Ishikawa (cell line): ENCODE measurements at regions not wholly inside any gene's neighbourhood (a gene's known extent, or its start where the extent isn't known, plus 50 kb on each side); places are given as distances from the start of the nearest gene placed in this dataset.

Experiments
- CEBPB ChIP-seq: IDR thresholded peaks from 2 replicates; pipeline ENCODE4 v1.6.1; 2012
- CREB1 ChIP-seq: IDR thresholded peaks from 2 replicates; pipeline ENCODE4 v1.6.1; 2012; ENCODE audit warnings: low read depth
- EGR1 ChIP-seq: IDR thresholded peaks from 2 replicates; pipeline ENCODE4 v1.6.1; 2012
- EP300 ChIP-seq: IDR thresholded peaks from 2 replicates; pipeline ENCODE4 v1.6.1; 2012; ENCODE audit warnings: borderline replicate concordance
- FOXM1 ChIP-seq: IDR thresholded peaks from 2 replicates; pipeline ENCODE4 v1.6.1; 2012; ENCODE audit warnings: low read depth, borderline replicate concordance
- NFIC ChIP-seq: IDR thresholded peaks from 2 replicates; pipeline ENCODE4 v1.6.1; 2012
- RAD21 ChIP-seq: IDR thresholded peaks from 2 replicates; pipeline ENCODE4 v1.6.1; 2012; ENCODE audit warnings: low read depth
- TAF1 ChIP-seq: IDR thresholded peaks from 2 replicates; pipeline ENCODE4 v1.6.1; 2012; ENCODE audit warnings: low read depth, mild to moderate bottlenecking
- TCF12 ChIP-seq: IDR thresholded peaks from 2 replicates; pipeline ENCODE4 v1.6.1; 2012; ENCODE audit warnings: low read depth
- TEAD4 ChIP-seq: IDR thresholded peaks from 2 replicates; pipeline ENCODE4 v1.6.1; 2012
- YY1 ChIP-seq: IDR thresholded peaks from 2 replicates; pipeline ENCODE4 v1.6.1; 2012; ENCODE audit warnings: low read depth
- ZBTB7A ChIP-seq: IDR thresholded peaks from 2 replicates; pipeline ENCODE4 v1.6.1; 2012; ENCODE audit warnings: low read depth
- TF ChIP-seq, protein P1 (sequence below): IDR thresholded peaks from 2 replicates; pipeline ENCODE4 v1.6.1; 2012; ENCODE audit warnings: low read depth, mild to moderate bottlenecking
- TF ChIP-seq, protein P2 (sequence below): IDR thresholded peaks from 2 replicates; pipeline ENCODE4 v1.6.1; 2012
- TF ChIP-seq, protein P3 (sequence below): IDR thresholded peaks from 2 replicates; pipeline ENCODE4 v1.6.1; 2012

DNA sequence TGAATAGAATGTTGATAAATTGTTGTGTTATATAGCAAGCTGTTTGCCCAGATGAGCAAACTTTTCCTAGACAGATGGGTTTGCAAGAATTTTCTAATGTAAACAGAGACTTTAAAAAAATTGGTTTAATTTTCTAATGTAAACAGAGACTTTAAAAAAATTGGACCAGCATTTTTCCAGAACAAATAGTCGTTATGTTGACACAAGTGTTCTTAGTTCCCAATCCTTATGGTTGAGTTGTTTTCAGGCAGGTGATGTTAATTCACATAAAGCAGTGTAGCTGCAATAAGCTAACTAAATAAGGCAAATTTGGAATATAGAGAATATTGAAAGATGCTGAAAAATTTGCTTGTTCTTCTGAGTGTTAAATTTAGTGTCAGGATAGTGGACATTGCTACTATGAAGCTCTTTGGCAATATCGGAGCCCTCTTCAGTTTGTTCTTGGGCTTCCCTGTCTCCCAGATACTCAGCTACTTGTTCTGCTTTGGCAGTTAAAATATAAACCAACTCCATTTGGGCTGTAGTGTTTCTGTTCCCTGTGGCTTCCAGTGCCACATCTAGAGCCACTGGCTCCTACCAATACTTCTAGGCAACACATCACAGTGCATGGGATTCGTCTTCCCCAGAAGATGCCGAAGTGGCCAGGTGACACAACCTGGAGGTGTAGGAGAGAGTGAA lies 105.7 kb downstream of the DYNAP start:
- TF ChIP-seq EP300 = no peak
- no peak for TF ChIP-seq RAD21
- no peak for TF ChIP-seq TCF12
- no peak for TF ChIP-seq TEAD4
- TF ChIP-seq, protein P1, sequence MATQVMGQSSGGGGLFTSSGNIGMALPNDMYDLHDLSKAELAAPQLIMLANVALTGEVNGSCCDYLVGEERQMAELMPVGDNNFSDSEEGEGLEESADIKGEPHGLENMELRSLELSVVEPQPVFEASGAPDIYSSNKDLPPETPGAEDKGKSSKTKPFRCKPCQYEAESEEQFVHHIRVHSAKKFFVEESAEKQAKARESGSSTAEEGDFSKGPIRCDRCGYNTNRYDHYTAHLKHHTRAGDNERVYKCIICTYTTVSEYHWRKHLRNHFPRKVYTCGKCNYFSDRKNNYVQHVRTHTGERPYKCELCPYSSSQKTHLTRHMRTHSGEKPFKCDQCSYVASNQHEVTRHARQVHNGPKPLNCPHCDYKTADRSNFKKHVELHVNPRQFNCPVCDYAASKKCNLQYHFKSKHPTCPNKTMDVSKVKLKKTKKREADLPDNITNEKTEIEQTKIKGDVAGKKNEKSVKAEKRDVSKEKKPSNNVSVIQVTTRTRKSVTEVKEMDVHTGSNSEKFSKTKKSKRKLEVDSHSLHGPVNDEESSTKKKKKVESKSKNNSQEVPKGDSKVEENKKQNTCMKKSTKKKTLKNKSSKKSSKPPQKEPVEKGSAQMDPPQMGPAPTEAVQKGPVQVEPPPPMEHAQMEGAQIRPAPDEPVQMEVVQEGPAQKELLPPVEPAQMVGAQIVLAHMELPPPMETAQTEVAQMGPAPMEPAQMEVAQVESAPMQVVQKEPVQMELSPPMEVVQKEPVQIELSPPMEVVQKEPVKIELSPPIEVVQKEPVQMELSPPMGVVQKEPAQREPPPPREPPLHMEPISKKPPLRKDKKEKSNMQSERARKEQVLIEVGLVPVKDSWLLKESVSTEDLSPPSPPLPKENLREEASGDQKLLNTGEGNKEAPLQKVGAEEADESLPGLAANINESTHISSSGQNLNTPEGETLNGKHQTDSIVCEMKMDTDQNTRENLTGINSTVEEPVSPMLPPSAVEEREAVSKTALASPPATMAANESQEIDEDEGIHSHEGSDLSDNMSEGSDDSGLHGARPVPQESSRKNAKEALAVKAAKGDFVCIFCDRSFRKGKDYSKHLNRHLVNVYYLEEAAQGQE = no peak
- TF ChIP-seq TAF1 = no peak
- no peak for TF ChIP-seq CREB1
- TF ChIP-seq CEBPB = no peak
- TF ChIP-seq, protein P2, sequence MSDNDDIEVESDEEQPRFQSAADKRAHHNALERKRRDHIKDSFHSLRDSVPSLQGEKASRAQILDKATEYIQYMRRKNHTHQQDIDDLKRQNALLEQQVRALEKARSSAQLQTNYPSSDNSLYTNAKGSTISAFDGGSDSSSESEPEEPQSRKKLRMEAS = no peak
- no peak for TF ChIP-seq FOXM1
- TF ChIP-seq NFIC = no peak
- TF ChIP-seq YY1 = no peak
- no peak for TF ChIP-seq ZBTB7A
- TF ChIP-seq, protein P3, sequence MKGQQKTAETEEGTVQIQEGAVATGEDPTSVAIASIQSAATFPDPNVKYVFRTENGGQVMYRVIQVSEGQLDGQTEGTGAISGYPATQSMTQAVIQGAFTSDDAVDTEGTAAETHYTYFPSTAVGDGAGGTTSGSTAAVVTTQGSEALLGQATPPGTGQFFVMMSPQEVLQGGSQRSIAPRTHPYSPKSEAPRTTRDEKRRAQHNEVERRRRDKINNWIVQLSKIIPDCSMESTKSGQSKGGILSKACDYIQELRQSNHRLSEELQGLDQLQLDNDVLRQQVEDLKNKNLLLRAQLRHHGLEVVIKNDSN = no peak
- TF ChIP-seq EGR1 = no peak

DNA sequence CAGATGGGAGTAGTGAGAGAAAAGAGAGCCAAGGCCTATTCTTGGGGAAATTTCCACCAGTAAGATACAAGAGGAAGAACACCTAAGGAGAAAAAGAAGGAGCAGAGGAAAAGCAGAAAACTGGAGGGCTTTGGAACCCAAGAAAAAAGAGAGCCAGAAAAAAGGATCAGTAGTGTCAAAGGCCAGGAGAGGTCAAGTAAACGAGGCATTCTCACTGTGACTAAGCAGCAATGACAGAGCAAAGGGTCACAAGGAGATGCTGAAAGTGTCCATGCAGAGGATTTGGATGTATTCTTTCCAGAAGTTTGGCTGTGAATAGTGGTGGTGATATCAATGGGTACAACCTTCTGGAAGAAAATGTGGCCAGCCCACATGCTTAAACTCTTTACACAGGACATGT lies 109.5 kb downstream of the DYNAP start:
- no peak for TF ChIP-seq ZBTB7A

DNA sequence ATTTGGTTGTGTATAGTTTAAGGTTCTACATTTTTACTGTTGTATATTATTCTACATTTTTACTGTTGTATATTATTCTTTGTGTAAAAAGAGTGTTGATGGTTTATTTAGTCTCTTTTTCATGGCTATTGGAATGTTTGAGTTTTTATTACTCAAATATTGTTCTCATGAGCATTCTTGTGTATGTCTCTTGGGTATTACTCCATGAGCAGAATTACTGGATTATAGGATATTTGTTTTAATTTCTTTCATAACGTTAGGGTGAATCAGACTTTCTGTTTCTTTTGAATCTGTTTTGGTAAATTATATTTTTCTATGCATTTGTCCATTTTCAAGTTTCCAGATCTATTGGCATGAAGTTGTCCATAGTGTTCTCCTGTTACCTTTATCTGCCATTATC lies 111.6 kb downstream of the DYNAP start:
- TF ChIP-seq EGR1 (no peak), CREB1 (no peak)

- TF ChIP-seq CEBPB (no peak), YY1 (no peak), RAD21 (no peak), EGR1 (no peak), TAF1 (no peak), EP300 (no peak), ZBTB7A (no peak), FOXM1 (no peak), TEAD4 (no peak), CREB1 (no peak), TCF12 (no peak), NFIC (no peak)
- TF ChIP-seq, protein P2 = no peak
- TF ChIP-seq, protein P3 = no peak
- TF ChIP-seq, protein P1 = no peak
Measured at GRCh38 chr18:54710074-54710899, 118.0 kb upstream of the RAB27B start.

GRCh38 chr18:54710900-54711281 lies 117.4 kb upstream of the RAB27B start:
- TF ChIP-seq YY1 (no peak), CEBPB (no peak)

DNA sequence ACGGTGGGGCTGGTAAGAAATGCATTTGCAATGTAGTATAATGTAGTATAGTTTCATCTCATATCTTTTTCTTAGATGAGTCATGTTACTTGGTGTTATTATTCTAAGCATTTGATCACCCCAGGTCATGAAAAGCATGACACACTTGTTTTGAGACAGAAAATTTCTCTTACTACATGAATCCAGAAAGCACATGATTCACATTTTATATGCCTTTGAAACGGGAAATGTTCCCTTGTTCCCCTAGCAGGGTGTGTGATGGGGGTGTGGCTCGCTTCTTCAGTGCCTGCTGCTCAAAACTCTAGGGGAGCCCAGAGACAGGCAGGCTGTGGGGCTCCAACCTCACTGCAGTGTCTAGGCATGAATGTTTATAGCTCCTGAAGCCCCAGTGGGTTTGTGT lies 116.0 kb upstream of the RAB27B start:
- no peak for TF ChIP-seq CEBPB

- no peak for TF ChIP-seq TAF1
- TF ChIP-seq CREB1 = no peak
Measured at GRCh38 chr18:54712758-54713157, 115.5 kb upstream of the RAB27B start.
